Hepatocyte (in vitro differentiated cells): ENCODE measurements at regions not wholly inside any gene's neighbourhood (a gene's known extent, or its start where the extent isn't known, plus 50 kb on each side); places are given as distances from the start of the nearest gene placed in this dataset.
"Not testable (repeated sequence)": the region's sequence is repeated elsewhere in the genome, so short reads cannot be mapped to it uniquely, and the experiment has no call there.

Experiments used
- DNase-seq: peaks from one replicate; pipeline ENCODE4 v3.0.0-alpha.2; 2016; ENCODE audit warnings: low spot score
- H2AFZ ChIP-seq: fragments of 200-600 bp; sonication (generic); 2 replicates; pipeline ENCODE4 v1.6.0; 2016; ENCODE audit warnings: antibody characterized with exemption, mild to moderate bottlenecking
- H3K27ac ChIP-seq: fragments of 200-600 bp; sonication (generic); 2 replicates; pipeline ENCODE4 v1.5.1; 2016; ENCODE audit warnings: mild to moderate bottlenecking
- H3K27me3 ChIP-seq: fragments of 200-600 bp; sonication (generic); 2 replicates; pipeline ENCODE4 v1.6.1; 2016
- H3K36me3 ChIP-seq: fragments of 200-600 bp; sonication (generic); replicated peaks from 2 replicates; pipeline ENCODE4 v1.5.1; 2016; ENCODE audit warnings: low read depth; ENCODE audit not compliant: insufficient read depth
- H3K4me1 ChIP-seq: fragments of 200-600 bp; sonication (generic); 2 replicates; pipeline ENCODE4 v1.5.1; 2016; ENCODE audit warnings: mild to moderate bottlenecking, moderate library complexity; ENCODE audit not compliant: insufficient read depth
- H3K4me2 ChIP-seq: fragments of 200-600 bp; sonication (generic); 2 replicates; pipeline ENCODE4 v1.6.0; 2016
- H3K4me3 ChIP-seq: fragments of 200-600 bp; sonication (generic); 2 replicates; pipeline ENCODE4 v1.5.1; 2016; ENCODE audit warnings: mild to moderate bottlenecking
- H3K79me2 ChIP-seq: fragments of 200-600 bp; sonication (generic); 2 replicates; pipeline ENCODE4 v1.6.0; 2017; ENCODE audit warnings: mild to moderate bottlenecking
- H3K9me2 ChIP-seq: fragments of 200-600 bp; sonication (generic); replicated peaks from 2 replicates; pipeline ENCODE4 v1.6.0; 2017; ENCODE audit warnings: mild to moderate bottlenecking; ENCODE audit not compliant: insufficient read depth
- H3K9me3 ChIP-seq: fragments of 200-600 bp; sonication (generic); 2 replicates; pipeline ENCODE4 v1.5.1; 2016; ENCODE audit warnings: low read depth, mild to moderate bottlenecking
- H4K20me1 ChIP-seq: fragments of 200-600 bp; sonication (generic); 2 replicates; pipeline ENCODE4 v1.6.0; 2016; ENCODE audit warnings: mild to moderate bottlenecking; ENCODE audit not compliant: insufficient read depth, poor library complexity, severe bottlenecking
- CTCF ChIP-seq: fragments of 200-600 bp; sonication (generic); IDR thresholded peaks from 2 replicates; pipeline ENCODE4 v1.5.1; 2016; ENCODE audit warnings: antibody characterized with exemption, mild to moderate bottlenecking; ENCODE audit not compliant: poor library complexity
- EZH2 ChIP-seq: fragments of 200-600 bp; sonication (generic); IDR thresholded peaks from 2 replicates; pipeline ENCODE4 v1.6.1; 2016; ENCODE audit warnings: antibody characterized with exemption, mild to moderate bottlenecking, borderline replicate concordance
- EZH2phosphoT487 ChIP-seq: fragments of 200-600 bp; sonication (generic); IDR thresholded peaks from one replicate; pipeline ENCODE4 v1.6.1; 2018; ENCODE audit warnings: antibody characterized with exemption, mild to moderate bottlenecking, low read depth, moderate library complexity; ENCODE audit not compliant: unreplicated experiment, severe bottlenecking
- WGBS: methylation state at CpG from one replicate; pipeline ENCODE4 v1.1.6; 2016; ENCODE audit warnings: low lambda C conversion rate; ENCODE audit errors: missing lambda C conversion rate; 5-methylcytosine and 5-hydroxymethylcytosine counted together

GRCh38 chr14:106166232-106166631, 639.8 kb downstream of the TMEM121 start:
- Histone ChIP-seq H3K79me2 (no peaks in the 10 kb centered on the region), H4K20me1 (no peaks in the 10 kb centered on the region), H3K36me3 (no peaks in the 10 kb centered on the region), H3K27ac (no peak overlapping the region), H3K4me2 (no peak overlapping the region), H3K27me3 (no peaks in the 10 kb centered on the region), H3K4me1 (no peaks in the 10 kb centered on the region), H3K9me3 (no peaks in the 10 kb centered on the region), H2AFZ (no peak overlapping the region), H3K9me2 (no peaks in the 10 kb centered on the region), H3K4me3 (no peak overlapping the region)
- no peak for DNase-seq
- TF ChIP-seq EZH2phosphoT487 (no peak), EZH2 (no peak), CTCF (no peak)
- WGBS, result 63% methylated on average over 3 of the region's 3 CpGs

GRCh38 chr14:106166650-106167204, 640.3 kb downstream of the TMEM121 start:
- H3K36me3 ChIP-seq, result no peaks in the 10 kb centered on the region
- H3K4me3 ChIP-seq, result no peak overlapping the region
- TF ChIP-seq CTCF (no peak), EZH2 (no peak), EZH2phosphoT487 (no peak)
- DNase-seq, result no peak
- H3K4me1 ChIP-seq, result no peaks in the 10 kb centered on the region
- no peak overlapping the region for H3K27ac ChIP-seq
- H3K4me2 ChIP-seq, result no peak overlapping the region
- no peaks in the 10 kb centered on the region for H3K27me3 ChIP-seq
- 49% methylated on average over 9 of the region's 10 CpGs for WGBS
- no peaks in the 10 kb centered on the region for H3K9me2 ChIP-seq
- H3K9me3 ChIP-seq, result no peaks in the 10 kb centered on the region
- H3K79me2 ChIP-seq, result no peaks in the 10 kb centered on the region
- no peak overlapping the region for H2AFZ ChIP-seq
- no peaks in the 10 kb centered on the region for H4K20me1 ChIP-seq

- not testable (repeated sequence) for H3K4me1 ChIP-seq, H3K4me3 ChIP-seq, H3K79me2 ChIP-seq, H4K20me1 ChIP-seq, H3K36me3 ChIP-seq, H3K4me2 ChIP-seq, H3K9me2 ChIP-seq, H2AFZ ChIP-seq, H3K9me3 ChIP-seq, H3K27me3 ChIP-seq, H3K27ac ChIP-seq, DNase-seq
- 70% methylated on average over 3 of the region's 13 CpGs for WGBS
Observed at GRCh38 chr14:106170163-106170658, 643.8 kb downstream of the TMEM121 start.

- no peaks in the 10 kb centered on the region for H3K79me2 ChIP-seq
- H3K36me3 ChIP-seq, result no peaks in the 10 kb centered on the region
- 57% methylated on average over 7 of the region's 7 CpGs for WGBS
- no peak overlapping the region for H3K27ac ChIP-seq
- no peak for TF ChIP-seq EZH2phosphoT487
- TF ChIP-seq EZH2, result no peak
- TF ChIP-seq CTCF, result no peak
- H3K4me3 ChIP-seq, result no peak overlapping the region
- no peaks in the 10 kb centered on the region for H3K4me1 ChIP-seq
- H3K27me3 ChIP-seq, result no peaks in the 10 kb centered on the region
- no peaks in the 10 kb centered on the region for H4K20me1 ChIP-seq
- no peaks in the 10 kb centered on the region for H3K9me3 ChIP-seq
- no peak overlapping the region for H2AFZ ChIP-seq
- no peak overlapping the region for H3K4me2 ChIP-seq
- H3K9me2 ChIP-seq, result no peaks in the 10 kb centered on the region
- DNase-seq, result no peak
Observed at GRCh38 chr14:106174206-106174605, 647.8 kb downstream of the TMEM121 start.

GRCh38 chr14:106177266-106178246, 651.2 kb downstream of the TMEM121 start:
- DNase-seq, H3K27me3 ChIP-seq, H4K20me1 ChIP-seq, H3K27ac ChIP-seq, H3K9me3 ChIP-seq, H2AFZ ChIP-seq, H3K4me3 ChIP-seq, H3K4me1 ChIP-seq, H3K79me2 ChIP-seq, H3K36me3 ChIP-seq, H3K9me2 ChIP-seq, H3K4me2 ChIP-seq: not testable (repeated sequence)
- WGBS, result 49% methylated on average over 7 of the region's 7 CpGs
